Lower leg skin (tissue), 3 donors: ENCODE measurements at regions not wholly inside any gene's neighbourhood (a gene's known extent, or its start where the extent isn't known, plus 50 kb on each side); places are given as distances from the start of the nearest gene placed in this dataset.

Experiments
- POLR2A ChIP-seq, 2 donors: fragments of 450-650 bp; IDR thresholded peaks; one replicate each; pipeline ENCODE4 v1.6.1; 2016 to 2017; ENCODE audit warnings: antibody characterized with exemption in 2 of 2, mild to moderate bottlenecking in 1 of 2, moderate library complexity in 1 of 2
- TF ChIP-seq, protein P1 (sequence below), 3 donors: fragments of 450-650 bp; IDR thresholded peaks; one replicate each; pipeline ENCODE4 v1.5.1; 2016; ENCODE audit warnings: antibody characterized with exemption in 3 of 3, mild to moderate bottlenecking in 3 of 3, moderate library complexity in 2 of 3

DNA sequence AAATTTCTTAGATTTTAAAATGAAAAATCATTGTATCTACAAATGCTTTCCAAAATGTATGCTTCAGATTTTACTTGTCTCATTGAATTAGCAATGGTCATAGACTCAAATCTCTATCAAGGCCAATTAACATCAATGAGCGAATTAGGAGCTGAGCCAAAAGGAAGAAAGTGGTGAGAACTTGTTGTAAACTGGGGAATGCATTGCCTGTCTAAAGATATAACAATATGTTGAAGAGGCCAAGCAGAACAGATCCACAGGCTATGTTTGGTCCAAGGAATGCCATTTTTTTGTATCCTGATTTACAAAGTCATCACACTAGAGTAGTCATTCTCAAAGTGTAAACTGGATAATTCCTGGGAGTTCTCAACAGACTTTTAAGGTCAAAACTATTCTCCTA is 370.7 kb downstream of the GJA1 start:
- TF ChIP-seq, protein P1, sequence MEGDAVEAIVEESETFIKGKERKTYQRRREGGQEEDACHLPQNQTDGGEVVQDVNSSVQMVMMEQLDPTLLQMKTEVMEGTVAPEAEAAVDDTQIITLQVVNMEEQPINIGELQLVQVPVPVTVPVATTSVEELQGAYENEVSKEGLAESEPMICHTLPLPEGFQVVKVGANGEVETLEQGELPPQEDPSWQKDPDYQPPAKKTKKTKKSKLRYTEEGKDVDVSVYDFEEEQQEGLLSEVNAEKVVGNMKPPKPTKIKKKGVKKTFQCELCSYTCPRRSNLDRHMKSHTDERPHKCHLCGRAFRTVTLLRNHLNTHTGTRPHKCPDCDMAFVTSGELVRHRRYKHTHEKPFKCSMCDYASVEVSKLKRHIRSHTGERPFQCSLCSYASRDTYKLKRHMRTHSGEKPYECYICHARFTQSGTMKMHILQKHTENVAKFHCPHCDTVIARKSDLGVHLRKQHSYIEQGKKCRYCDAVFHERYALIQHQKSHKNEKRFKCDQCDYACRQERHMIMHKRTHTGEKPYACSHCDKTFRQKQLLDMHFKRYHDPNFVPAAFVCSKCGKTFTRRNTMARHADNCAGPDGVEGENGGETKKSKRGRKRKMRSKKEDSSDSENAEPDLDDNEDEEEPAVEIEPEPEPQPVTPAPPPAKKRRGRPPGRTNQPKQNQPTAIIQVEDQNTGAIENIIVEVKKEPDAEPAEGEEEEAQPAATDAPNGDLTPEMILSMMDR (IDR thresholded peaks at IDR 0.05) = no peak
- TF ChIP-seq POLR2A (IDR thresholded peaks at IDR 0.05) = no peak
